ENCODE measurements at regions not wholly inside any gene's neighbourhood (a gene's known extent, or its start where the extent isn't known, plus 50 kb on each side); places are given as distances from the start of the nearest gene placed in this dataset.

DNA sequence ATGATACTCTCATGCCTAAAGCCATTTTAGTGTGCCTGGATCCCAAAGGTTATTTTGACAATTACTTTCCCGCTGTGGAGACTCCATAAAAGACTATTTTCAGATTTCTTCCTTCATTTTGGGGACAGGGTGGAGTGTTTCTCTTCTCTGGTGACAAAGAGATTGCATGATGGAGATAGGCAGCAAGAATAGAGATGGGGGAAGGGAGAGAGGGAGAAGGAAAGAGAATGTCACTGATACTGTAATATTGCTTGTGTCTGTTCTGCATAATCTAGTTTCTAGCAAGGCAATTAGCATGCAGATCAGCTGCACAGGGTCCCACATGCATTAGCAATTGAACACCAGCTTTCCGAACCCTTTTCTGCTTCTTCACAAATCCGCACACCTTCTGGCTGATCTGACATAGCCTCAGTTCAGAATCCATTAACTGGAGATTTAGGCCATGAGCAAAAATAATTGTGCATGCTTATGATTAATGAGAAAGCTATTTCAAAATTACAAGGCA is 222.4 kb downstream of the OXSM start:
- H3K4me3 ChIP-seq (ENCODE audit: low read depth in 2 of 2, low read length in 1 of 2) = no peak overlapping the region
- no peaks in the 10 kb centered on the region for H3K9me3 ChIP-seq
- POLR2A ChIA-PET = no interaction called here
- no peaks in the 10 kb centered on the region for H3F3A ChIP-seq (replicated peaks; ENCODE audit: insufficient read depth)
- no peak overlapping the region for H3K4me2 ChIP-seq
- 30% methylated on average over 3 of the region's 3 CpGs for WGBS (ENCODE audit: low lambda C conversion rate)
- H3K27me3 ChIP-seq (ENCODE audit: insufficient read depth) = no peaks in the 10 kb centered on the region
- no peaks in the 10 kb centered on the region for H3K9me2 ChIP-seq
- no peaks in the 10 kb centered on the region for H3K4me1 ChIP-seq (ENCODE audit: control insufficient read depth in 1 of 2, insufficient read depth in 2 of 2, low read depth in 1 of 2, low read length in 1 of 2)
- no peaks in the 10 kb centered on the region for H3K79me2 ChIP-seq (ENCODE audit: insufficient read depth)
- DNase-seq = no peak
- H3K27ac ChIP-seq (ENCODE audit: low read depth in 2 of 2, low read length in 1 of 2) = no peak overlapping the region
- CTCF ChIA-PET = no interaction called here
- H2AFZ ChIP-seq (ENCODE audit: low read depth) = no peak overlapping the region
- H3K36me3 ChIP-seq (replicated peaks in 1 of 2; ENCODE audit: control insufficient read depth in 1 of 2, insufficient read depth in 2 of 2, low read length in 1 of 2) = no peaks in the 10 kb centered on the region
- no peaks in the 10 kb centered on the region for H4K20me1 ChIP-seq (ENCODE audit: insufficient read depth)
- H3K9ac ChIP-seq = no peak overlapping the region
- TF ChIP-seq FOXM1 (IDR thresholded peaks at IDR 0.05; ENCODE audit: low read depth) = no peak
- TF ChIP-seq, protein P1, sequence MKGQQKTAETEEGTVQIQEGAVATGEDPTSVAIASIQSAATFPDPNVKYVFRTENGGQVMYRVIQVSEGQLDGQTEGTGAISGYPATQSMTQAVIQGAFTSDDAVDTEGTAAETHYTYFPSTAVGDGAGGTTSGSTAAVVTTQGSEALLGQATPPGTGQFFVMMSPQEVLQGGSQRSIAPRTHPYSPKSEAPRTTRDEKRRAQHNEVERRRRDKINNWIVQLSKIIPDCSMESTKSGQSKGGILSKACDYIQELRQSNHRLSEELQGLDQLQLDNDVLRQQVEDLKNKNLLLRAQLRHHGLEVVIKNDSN (IDR thresholded peaks at IDR 0.05; ENCODE audit: borderline replicate concordance, low read depth) = no peak
- no peak for TF ChIP-seq ELF1 (IDR thresholded peaks at IDR 0.05)
- no peak for TF ChIP-seq JUND (IDR thresholded peaks at IDR 0.05)
- TF ChIP-seq, protein P2, sequence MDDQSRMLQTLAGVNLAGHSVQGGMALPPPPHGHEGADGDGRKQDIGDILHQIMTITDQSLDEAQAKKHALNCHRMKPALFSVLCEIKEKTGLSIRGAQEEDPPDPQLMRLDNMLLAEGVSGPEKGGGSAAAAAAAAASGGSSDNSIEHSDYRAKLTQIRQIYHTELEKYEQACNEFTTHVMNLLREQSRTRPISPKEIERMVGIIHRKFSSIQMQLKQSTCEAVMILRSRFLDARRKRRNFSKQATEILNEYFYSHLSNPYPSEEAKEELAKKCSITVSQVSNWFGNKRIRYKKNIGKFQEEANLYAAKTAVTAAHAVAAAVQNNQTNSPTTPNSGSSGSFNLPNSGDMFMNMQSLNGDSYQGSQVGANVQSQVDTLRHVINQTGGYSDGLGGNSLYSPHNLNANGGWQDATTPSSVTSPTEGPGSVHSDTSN (IDR thresholded peaks at IDR 0.05) = no peak
- TF ChIP-seq, protein P3, sequence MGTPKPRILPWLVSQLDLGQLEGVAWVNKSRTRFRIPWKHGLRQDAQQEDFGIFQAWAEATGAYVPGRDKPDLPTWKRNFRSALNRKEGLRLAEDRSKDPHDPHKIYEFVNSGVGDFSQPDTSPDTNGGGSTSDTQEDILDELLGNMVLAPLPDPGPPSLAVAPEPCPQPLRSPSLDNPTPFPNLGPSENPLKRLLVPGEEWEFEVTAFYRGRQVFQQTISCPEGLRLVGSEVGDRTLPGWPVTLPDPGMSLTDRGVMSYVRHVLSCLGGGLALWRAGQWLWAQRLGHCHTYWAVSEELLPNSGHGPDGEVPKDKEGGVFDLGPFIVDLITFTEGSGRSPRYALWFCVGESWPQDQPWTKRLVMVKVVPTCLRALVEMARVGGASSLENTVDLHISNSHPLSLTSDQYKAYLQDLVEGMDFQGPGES (IDR thresholded peaks at IDR 0.05; ENCODE audit: low read depth, low read length) = no peak
- no peak for TF ChIP-seq SMC3 (IDR thresholded peaks at IDR 0.05; ENCODE audit: low read depth, low read length)
- TF ChIP-seq POLR2AphosphoS5 (IDR thresholded peaks at IDR 0.05; ENCODE audit: low read depth, low read length) = no peak
- TF ChIP-seq, protein P4, sequence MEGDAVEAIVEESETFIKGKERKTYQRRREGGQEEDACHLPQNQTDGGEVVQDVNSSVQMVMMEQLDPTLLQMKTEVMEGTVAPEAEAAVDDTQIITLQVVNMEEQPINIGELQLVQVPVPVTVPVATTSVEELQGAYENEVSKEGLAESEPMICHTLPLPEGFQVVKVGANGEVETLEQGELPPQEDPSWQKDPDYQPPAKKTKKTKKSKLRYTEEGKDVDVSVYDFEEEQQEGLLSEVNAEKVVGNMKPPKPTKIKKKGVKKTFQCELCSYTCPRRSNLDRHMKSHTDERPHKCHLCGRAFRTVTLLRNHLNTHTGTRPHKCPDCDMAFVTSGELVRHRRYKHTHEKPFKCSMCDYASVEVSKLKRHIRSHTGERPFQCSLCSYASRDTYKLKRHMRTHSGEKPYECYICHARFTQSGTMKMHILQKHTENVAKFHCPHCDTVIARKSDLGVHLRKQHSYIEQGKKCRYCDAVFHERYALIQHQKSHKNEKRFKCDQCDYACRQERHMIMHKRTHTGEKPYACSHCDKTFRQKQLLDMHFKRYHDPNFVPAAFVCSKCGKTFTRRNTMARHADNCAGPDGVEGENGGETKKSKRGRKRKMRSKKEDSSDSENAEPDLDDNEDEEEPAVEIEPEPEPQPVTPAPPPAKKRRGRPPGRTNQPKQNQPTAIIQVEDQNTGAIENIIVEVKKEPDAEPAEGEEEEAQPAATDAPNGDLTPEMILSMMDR (IDR thresholded peaks at IDR 0.05) = no peak
- no peak for TF ChIP-seq TCF12 (IDR thresholded peaks at IDR 0.05)
- TF ChIP-seq NRF1 (IDR thresholded peaks at IDR 0.05; ENCODE audit: low read depth, low read length) = no peak
- no peak for TF ChIP-seq SIN3A (IDR thresholded peaks at IDR 0.05; ENCODE audit: borderline replicate concordance, low read depth, low read length)
- TF ChIP-seq FOSL2 (IDR thresholded peaks at IDR 0.05; ENCODE audit: borderline replicate concordance, low read depth) = no peak
- no peak for TF ChIP-seq GATA2 (CRISPR knock-in tag; IDR thresholded peaks at IDR 0.05)

DNA sequence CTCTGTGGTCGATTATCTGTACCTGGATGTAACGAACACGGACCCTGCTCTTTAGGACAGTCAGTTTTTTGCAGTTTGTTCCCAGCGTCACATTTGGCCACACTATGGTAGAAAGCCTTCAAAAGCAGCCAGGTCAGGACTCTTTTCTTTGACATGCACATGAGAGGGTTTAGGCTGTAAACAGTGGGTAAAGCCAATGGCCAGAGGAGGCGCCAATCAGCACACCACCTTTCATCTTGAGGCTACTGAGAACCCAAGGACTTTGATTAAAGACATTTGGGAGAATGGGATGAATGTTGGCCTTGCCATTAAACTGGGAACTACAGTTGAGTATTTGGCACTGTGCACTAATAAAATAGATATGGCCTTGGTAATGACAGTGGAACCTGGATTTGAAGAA is 225.9 kb downstream of the OXSM start:
- WGBS (ENCODE audit: low lambda C conversion rate) = 13% methylated on average over 5 of the region's 5 CpGs
- CTCF ChIA-PET = no interaction called here
- TF ChIP-seq MEF2A (IDR thresholded peaks at IDR 0.05; ENCODE audit: borderline replicate concordance, low read depth) (no peak), MXI1 (IDR thresholded peaks at IDR 0.05; ENCODE audit: low read depth, low read length) (no peak), NFIC (IDR thresholded peaks at IDR 0.05; ENCODE audit: borderline replicate concordance) (no peak), RAD21 (IDR thresholded peaks at IDR 0.05; ENCODE audit: low read length) (no peak), FOXJ3 (CRISPR knock-in tag; IDR thresholded peaks at IDR 0.05) (no peak), RCOR1 (IDR thresholded peaks at IDR 0.05; ENCODE audit: low read length) (no peak), GATA2 (CRISPR knock-in tag; IDR thresholded peaks at IDR 0.05) (no peak), NRF1 (IDR thresholded peaks at IDR 0.05; ENCODE audit: low read depth, low read length) (no peak)
- TF ChIP-seq, protein P5, sequence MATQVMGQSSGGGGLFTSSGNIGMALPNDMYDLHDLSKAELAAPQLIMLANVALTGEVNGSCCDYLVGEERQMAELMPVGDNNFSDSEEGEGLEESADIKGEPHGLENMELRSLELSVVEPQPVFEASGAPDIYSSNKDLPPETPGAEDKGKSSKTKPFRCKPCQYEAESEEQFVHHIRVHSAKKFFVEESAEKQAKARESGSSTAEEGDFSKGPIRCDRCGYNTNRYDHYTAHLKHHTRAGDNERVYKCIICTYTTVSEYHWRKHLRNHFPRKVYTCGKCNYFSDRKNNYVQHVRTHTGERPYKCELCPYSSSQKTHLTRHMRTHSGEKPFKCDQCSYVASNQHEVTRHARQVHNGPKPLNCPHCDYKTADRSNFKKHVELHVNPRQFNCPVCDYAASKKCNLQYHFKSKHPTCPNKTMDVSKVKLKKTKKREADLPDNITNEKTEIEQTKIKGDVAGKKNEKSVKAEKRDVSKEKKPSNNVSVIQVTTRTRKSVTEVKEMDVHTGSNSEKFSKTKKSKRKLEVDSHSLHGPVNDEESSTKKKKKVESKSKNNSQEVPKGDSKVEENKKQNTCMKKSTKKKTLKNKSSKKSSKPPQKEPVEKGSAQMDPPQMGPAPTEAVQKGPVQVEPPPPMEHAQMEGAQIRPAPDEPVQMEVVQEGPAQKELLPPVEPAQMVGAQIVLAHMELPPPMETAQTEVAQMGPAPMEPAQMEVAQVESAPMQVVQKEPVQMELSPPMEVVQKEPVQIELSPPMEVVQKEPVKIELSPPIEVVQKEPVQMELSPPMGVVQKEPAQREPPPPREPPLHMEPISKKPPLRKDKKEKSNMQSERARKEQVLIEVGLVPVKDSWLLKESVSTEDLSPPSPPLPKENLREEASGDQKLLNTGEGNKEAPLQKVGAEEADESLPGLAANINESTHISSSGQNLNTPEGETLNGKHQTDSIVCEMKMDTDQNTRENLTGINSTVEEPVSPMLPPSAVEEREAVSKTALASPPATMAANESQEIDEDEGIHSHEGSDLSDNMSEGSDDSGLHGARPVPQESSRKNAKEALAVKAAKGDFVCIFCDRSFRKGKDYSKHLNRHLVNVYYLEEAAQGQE (IDR thresholded peaks at IDR 0.05; ENCODE audit: low read depth, low read length) = no peak
- TF ChIP-seq, protein P1 (IDR thresholded peaks at IDR 0.05; ENCODE audit: borderline replicate concordance, low read depth) = no peak

More for the DNA sequence above, 225.9 kb downstream of the OXSM start:
- no peaks in the 10 kb centered on the region for H3K79me2 ChIP-seq (ENCODE audit: insufficient read depth)
- H3K27ac ChIP-seq (ENCODE audit: low read depth in 2 of 2, low read length in 1 of 2) = no peak overlapping the region
- no peaks in the 10 kb centered on the region for H4K20me1 ChIP-seq (ENCODE audit: insufficient read depth)
- H3K4me1 ChIP-seq (ENCODE audit: control insufficient read depth in 1 of 2, insufficient read depth in 2 of 2, low read depth in 1 of 2, low read length in 1 of 2) = no peaks in the 10 kb centered on the region
- no peak overlapping the region for H3K4me2 ChIP-seq
- POLR2A ChIA-PET = no interaction called here
- H3K27me3 ChIP-seq (ENCODE audit: insufficient read depth) = no peaks in the 10 kb centered on the region
- no peak overlapping the region for H3K9ac ChIP-seq
- DNase-seq = no peak
- H3F3A ChIP-seq (replicated peaks; ENCODE audit: insufficient read depth) = no peaks in the 10 kb centered on the region
- H3K4me3 ChIP-seq (ENCODE audit: low read depth in 2 of 2, low read length in 1 of 2) = no peak overlapping the region
- H3K9me3 ChIP-seq = no peaks in the 10 kb centered on the region
- H3K36me3 ChIP-seq (replicated peaks in 1 of 2; ENCODE audit: control insufficient read depth in 1 of 2, insufficient read depth in 2 of 2, low read length in 1 of 2) = no peaks in the 10 kb centered on the region
- H3K9me2 ChIP-seq = no peaks in the 10 kb centered on the region
- no peak overlapping the region for H2AFZ ChIP-seq (ENCODE audit: low read depth)

All from SK-N-SH (cell line).